ENCODE measurements at regions not wholly inside any gene's neighbourhood (a gene's known extent, or its start where the extent isn't known, plus 50 kb on each side); places are given as distances from the start of the nearest gene placed in this dataset.
"Not testable (repeated sequence)": the region's sequence is repeated elsewhere in the genome, so short reads cannot be mapped to it uniquely, and the experiment has no call there.

GRCh38 chr1:146673729-146674299, 264.3 kb upstream of the NBPF12 start:
- peak; percentile 3 to 4 for DNase-seq (ENCODE audit: low read depth in 2 of 2)
- not testable (repeated sequence) for H2AFZ ChIP-seq (ENCODE audit: low read length)

GRCh38 chr1:146672608-146673007, 265.5 kb upstream of the NBPF12 start:
- not testable (repeated sequence) for H3K9ac ChIP-seq (ENCODE audit: insufficient read depth, low read length); H3K4me2 ChIP-seq (ENCODE audit: extremely low read depth, insufficient read depth, low read length); H4K20me1 ChIP-seq (ENCODE audit: control insufficient read depth, extremely low read depth, insufficient read depth, low read length); H2AFZ ChIP-seq (ENCODE audit: low read length); H3K9me3 ChIP-seq (ENCODE audit: control insufficient read depth, insufficient read depth, low read depth, low read length); H3K36me3 ChIP-seq (ENCODE audit: control insufficient read depth, insufficient read depth, low read length); H3K27me3 ChIP-seq (ENCODE audit: control insufficient read depth, insufficient read depth, low read length); H3K4me3 ChIP-seq (replicated peaks in 1 of 4; ENCODE audit: control extremely low read depth in 1 of 4, insufficient read depth in 1 of 4, low read depth in 3 of 4, low read length in 4 of 4); H3K79me2 ChIP-seq (ENCODE audit: control insufficient read depth, insufficient read depth, low read length); H3K4me1 ChIP-seq (ENCODE audit: control insufficient read depth, extremely low read depth, insufficient read depth, low read length); DNase-seq (ENCODE audit: low read depth in 2 of 2); H3K27ac ChIP-seq (ENCODE audit: insufficient read depth, low read length)

More at GRCh38 chr1:146673729-146674299, 264.3 kb upstream of the NBPF12 start:
- H3K9ac ChIP-seq (ENCODE audit: insufficient read depth, low read length); H3K9me3 ChIP-seq (ENCODE audit: control insufficient read depth, insufficient read depth, low read depth, low read length); H3K27me3 ChIP-seq (ENCODE audit: control insufficient read depth, insufficient read depth, low read length); H3K36me3 ChIP-seq (ENCODE audit: control insufficient read depth, insufficient read depth, low read length); H3K4me3 ChIP-seq (replicated peaks in 1 of 4; ENCODE audit: control extremely low read depth in 1 of 4, insufficient read depth in 1 of 4, low read depth in 3 of 4, low read length in 4 of 4); H4K20me1 ChIP-seq (ENCODE audit: control insufficient read depth, extremely low read depth, insufficient read depth, low read length); H3K27ac ChIP-seq (ENCODE audit: insufficient read depth, low read length); H3K4me1 ChIP-seq (ENCODE audit: control insufficient read depth, extremely low read depth, insufficient read depth, low read length); H3K4me2 ChIP-seq (ENCODE audit: extremely low read depth, insufficient read depth, low read length); H3K79me2 ChIP-seq (ENCODE audit: control insufficient read depth, insufficient read depth, low read length): not testable (repeated sequence)

GRCh38 chr1:146671588-146671987, 266.5 kb upstream of the NBPF12 start:
- H2AFZ ChIP-seq (ENCODE audit: low read length); H4K20me1 ChIP-seq (ENCODE audit: control insufficient read depth, extremely low read depth, insufficient read depth, low read length); H3K4me1 ChIP-seq (ENCODE audit: control insufficient read depth, extremely low read depth, insufficient read depth, low read length); DNase-seq (ENCODE audit: low read depth in 2 of 2); H3K9ac ChIP-seq (ENCODE audit: insufficient read depth, low read length); H3K4me3 ChIP-seq (replicated peaks in 1 of 4; ENCODE audit: control extremely low read depth in 1 of 4, insufficient read depth in 1 of 4, low read depth in 3 of 4, low read length in 4 of 4); H3K79me2 ChIP-seq (ENCODE audit: control insufficient read depth, insufficient read depth, low read length); H3K36me3 ChIP-seq (ENCODE audit: control insufficient read depth, insufficient read depth, low read length); H3K27ac ChIP-seq (ENCODE audit: insufficient read depth, low read length); H3K9me3 ChIP-seq (ENCODE audit: control insufficient read depth, insufficient read depth, low read depth, low read length); H3K4me2 ChIP-seq (ENCODE audit: extremely low read depth, insufficient read depth, low read length); H3K27me3 ChIP-seq (ENCODE audit: control insufficient read depth, insufficient read depth, low read length): not testable (repeated sequence)

GRCh38 chr1:146670832-146671566, 267.1 kb upstream of the NBPF12 start:
- H3K4me1 ChIP-seq (ENCODE audit: control insufficient read depth, extremely low read depth, insufficient read depth, low read length); H3K27ac ChIP-seq (ENCODE audit: insufficient read depth, low read length); H3K9me3 ChIP-seq (ENCODE audit: control insufficient read depth, insufficient read depth, low read depth, low read length); H3K79me2 ChIP-seq (ENCODE audit: control insufficient read depth, insufficient read depth, low read length); H3K9ac ChIP-seq (ENCODE audit: insufficient read depth, low read length); DNase-seq (ENCODE audit: low read depth in 2 of 2); H3K27me3 ChIP-seq (ENCODE audit: control insufficient read depth, insufficient read depth, low read length); H3K4me2 ChIP-seq (ENCODE audit: extremely low read depth, insufficient read depth, low read length); H4K20me1 ChIP-seq (ENCODE audit: control insufficient read depth, extremely low read depth, insufficient read depth, low read length); H2AFZ ChIP-seq (ENCODE audit: low read length); H3K4me3 ChIP-seq (replicated peaks in 1 of 4; ENCODE audit: control extremely low read depth in 1 of 4, insufficient read depth in 1 of 4, low read depth in 3 of 4, low read length in 4 of 4); H3K36me3 ChIP-seq (ENCODE audit: control insufficient read depth, insufficient read depth, low read length): not testable (repeated sequence)

GRCh38 chr1:146666275-146666674, 271.8 kb upstream of the NBPF12 start:
- not testable (repeated sequence) for H3K4me2 ChIP-seq (ENCODE audit: extremely low read depth, insufficient read depth, low read length); H3K4me1 ChIP-seq (ENCODE audit: control insufficient read depth, extremely low read depth, insufficient read depth, low read length); H3K79me2 ChIP-seq (ENCODE audit: control insufficient read depth, insufficient read depth, low read length); H2AFZ ChIP-seq (ENCODE audit: low read length); H4K20me1 ChIP-seq (ENCODE audit: control insufficient read depth, extremely low read depth, insufficient read depth, low read length); H3K27ac ChIP-seq (ENCODE audit: insufficient read depth, low read length); H3K36me3 ChIP-seq (ENCODE audit: control insufficient read depth, insufficient read depth, low read length); H3K9ac ChIP-seq (ENCODE audit: insufficient read depth, low read length); DNase-seq (ENCODE audit: low read depth in 2 of 2); H3K27me3 ChIP-seq (ENCODE audit: control insufficient read depth, insufficient read depth, low read length); H3K9me3 ChIP-seq (ENCODE audit: control insufficient read depth, insufficient read depth, low read depth, low read length); H3K4me3 ChIP-seq (replicated peaks in 1 of 4; ENCODE audit: control extremely low read depth in 1 of 4, insufficient read depth in 1 of 4, low read depth in 3 of 4, low read length in 4 of 4)

GRCh38 chr1:146660242-146660641, 277.9 kb upstream of the NBPF12 start:
- H3K79me2 ChIP-seq (ENCODE audit: control insufficient read depth, insufficient read depth, low read length); H3K36me3 ChIP-seq (ENCODE audit: control insufficient read depth, insufficient read depth, low read length); H3K27ac ChIP-seq (ENCODE audit: insufficient read depth, low read length); H3K27me3 ChIP-seq (ENCODE audit: control insufficient read depth, insufficient read depth, low read length); H2AFZ ChIP-seq (ENCODE audit: low read length); H3K4me1 ChIP-seq (ENCODE audit: control insufficient read depth, extremely low read depth, insufficient read depth, low read length); H3K4me2 ChIP-seq (ENCODE audit: extremely low read depth, insufficient read depth, low read length); H4K20me1 ChIP-seq (ENCODE audit: control insufficient read depth, extremely low read depth, insufficient read depth, low read length); H3K9me3 ChIP-seq (ENCODE audit: control insufficient read depth, insufficient read depth, low read depth, low read length); H3K4me3 ChIP-seq (replicated peaks in 1 of 4; ENCODE audit: control extremely low read depth in 1 of 4, insufficient read depth in 1 of 4, low read depth in 3 of 4, low read length in 4 of 4); H3K9ac ChIP-seq (ENCODE audit: insufficient read depth, low read length): not testable (repeated sequence)
- DNase-seq (ENCODE audit: low read depth in 2 of 2) = peak in 1 of 2 donors; percentile 30
